ENCODE measurements at regions not wholly inside any gene's neighbourhood (a gene's known extent, or its start where the extent isn't known, plus 50 kb on each side); places are given as distances from the start of the nearest gene placed in this dataset.

DNA sequence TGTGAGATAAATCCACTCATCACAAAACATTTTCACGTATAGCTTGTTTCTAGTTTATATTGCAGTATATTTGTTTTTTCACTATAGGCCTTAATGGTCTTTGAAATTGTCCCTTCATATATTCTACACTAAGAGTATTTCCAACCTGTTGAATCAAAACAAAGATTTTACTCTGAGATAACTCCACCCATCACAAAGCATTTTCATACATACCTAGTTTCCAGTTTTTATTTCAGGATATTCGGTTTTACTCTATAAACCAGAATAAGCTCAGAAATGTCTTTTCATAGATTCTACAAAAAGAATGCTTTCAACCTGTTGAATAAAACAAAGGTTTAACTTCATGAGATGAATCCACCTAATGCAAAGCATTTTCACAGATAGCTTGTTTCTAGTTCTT, 1528.7 kb downstream of the UQCRFS1 start:
- Histone ChIP-seq H3K27me3 (no peaks in the 10 kb centered on the region), H3K9ac (no peak overlapping the region), H3K9me3 (no peaks in the 10 kb centered on the region), H3K4me3 (no peak overlapping the region), H4K20me1 (no peaks in the 10 kb centered on the region), H3K4me2 (no peak overlapping the region), H3K36me3 (no peaks in the 10 kb centered on the region), H3K4me1 (no peaks in the 10 kb centered on the region), H3K27ac (no peak overlapping the region)
- no peak for TF ChIP-seq Cebpa-rat (IDR thresholded peaks at IDR 0.05)

DNA sequence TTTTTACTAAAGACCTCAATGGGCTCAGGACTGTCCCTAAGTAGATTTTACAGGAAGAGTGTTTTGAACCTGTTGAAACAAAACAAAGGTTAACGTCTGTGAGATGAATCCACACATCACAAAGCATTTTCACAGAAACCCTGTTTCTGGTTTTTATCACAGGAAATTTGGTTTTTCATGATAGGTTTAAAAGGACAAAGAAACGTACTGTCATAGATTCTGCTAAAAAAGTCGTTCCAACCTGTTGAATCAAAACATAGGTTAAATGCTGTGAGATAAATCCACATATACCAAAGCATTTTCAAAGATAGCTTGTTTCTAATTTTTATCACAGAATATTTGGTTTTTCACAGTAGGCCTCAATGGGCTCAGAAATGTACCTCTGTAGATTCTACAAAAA, 1531.0 kb downstream of the UQCRFS1 start:
- Histone ChIP-seq H3K4me2 (no peak overlapping the region), H4K20me1 (no peaks in the 10 kb centered on the region), H3K27me3 (no peaks in the 10 kb centered on the region), H3K27ac (no peak overlapping the region), H3K4me3 (no peak overlapping the region), H3K4me1 (no peaks in the 10 kb centered on the region), H3K9me3 (no peaks in the 10 kb centered on the region), H3K9ac (no peak overlapping the region), H3K36me3 (no peaks in the 10 kb centered on the region)
- no peak for TF ChIP-seq Cebpa-rat (IDR thresholded peaks at IDR 0.05)

DNA sequence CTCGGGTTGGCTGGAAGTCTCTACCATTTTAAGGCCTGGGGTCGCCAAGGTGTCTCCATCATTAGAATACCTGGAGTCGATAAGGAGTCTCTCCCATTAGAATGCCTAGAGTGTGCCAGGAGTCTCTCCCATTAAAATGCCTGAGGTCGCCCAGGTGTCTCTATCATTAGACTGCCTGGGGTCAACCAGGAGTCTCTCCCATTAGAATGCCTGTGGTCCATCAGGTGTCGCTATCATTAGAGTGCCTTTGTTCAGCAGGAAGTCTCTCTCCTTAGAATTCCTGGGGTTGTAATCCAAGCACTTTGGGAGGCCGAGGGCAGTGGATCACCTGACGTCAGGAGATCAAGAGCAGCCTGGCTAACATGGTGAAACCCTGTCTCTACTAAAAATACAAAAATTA, 1533.0 kb downstream of the UQCRFS1 start:
- H4K20me1 ChIP-seq = no peaks in the 10 kb centered on the region
- no peak overlapping the region for H3K4me2 ChIP-seq
- no peak overlapping the region for H3K4me3 ChIP-seq
- no peak overlapping the region for H3K9ac ChIP-seq
- H3K27me3 ChIP-seq = no peaks in the 10 kb centered on the region
- H3K4me1 ChIP-seq = no peaks in the 10 kb centered on the region
- no peak overlapping the region for H3K27ac ChIP-seq
- TF ChIP-seq Cebpa-rat (IDR thresholded peaks at IDR 0.05) = no peak
- H3K9me3 ChIP-seq = no peaks in the 10 kb centered on the region
- no peaks in the 10 kb centered on the region for H3K36me3 ChIP-seq

DNA sequence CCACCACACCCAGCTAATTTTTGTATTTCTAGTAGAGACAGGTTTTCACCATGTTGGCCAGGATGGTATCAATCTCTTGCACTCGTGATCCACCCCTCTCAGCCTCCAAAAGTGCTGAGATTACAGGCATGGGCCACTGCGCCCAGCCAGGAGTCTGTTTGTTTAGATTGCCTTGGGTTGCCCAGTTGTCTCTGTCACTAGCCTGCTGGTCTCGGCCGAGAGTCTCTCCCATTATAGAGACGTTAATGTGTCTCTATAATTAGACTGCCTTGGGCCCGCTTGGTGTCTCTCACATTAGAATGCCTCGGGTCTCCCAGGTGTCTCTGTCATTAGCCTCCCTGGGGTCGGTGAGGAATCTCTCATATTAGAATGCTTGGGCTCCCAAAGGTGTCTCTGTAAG, 1533.6 kb downstream of the UQCRFS1 start:
- H3K27me3 ChIP-seq = no peaks in the 10 kb centered on the region
- no peaks in the 10 kb centered on the region for H3K36me3 ChIP-seq
- no peak overlapping the region for H3K27ac ChIP-seq
- no peak overlapping the region for H3K9ac ChIP-seq
- no peak overlapping the region for H3K4me3 ChIP-seq
- H3K9me3 ChIP-seq = peaks cover 4% of the 10 kb centered on the region; the same call in 1 of the 2 replicates
- no peak overlapping the region for H3K4me2 ChIP-seq
- no peaks in the 10 kb centered on the region for H4K20me1 ChIP-seq
- TF ChIP-seq Cebpa-rat (IDR thresholded peaks at IDR 0.05) = no peak
- H3K4me1 ChIP-seq = no peaks in the 10 kb centered on the region

DNA sequence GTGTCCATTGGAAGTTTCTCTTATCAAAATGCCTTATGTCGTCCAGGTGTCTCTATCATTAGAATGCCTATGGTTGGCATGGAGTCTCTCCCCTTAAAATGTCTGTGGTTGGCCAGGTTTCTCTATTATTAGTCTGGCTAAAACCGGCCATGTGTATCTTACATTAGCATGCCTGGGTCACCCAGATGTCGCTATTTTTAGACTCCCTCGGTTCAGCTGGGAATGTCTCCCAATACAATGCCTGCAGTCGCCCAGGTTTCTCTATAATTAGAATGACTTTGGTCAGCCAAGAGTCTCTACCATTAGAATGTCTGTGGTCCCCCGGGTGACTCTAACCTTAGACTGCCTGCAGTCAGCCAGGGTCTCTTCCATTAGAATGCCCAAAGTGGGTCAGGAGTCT, 1536.1 kb downstream of the UQCRFS1 start:
- peaks cover 9% of the 10 kb centered on the region for H3K9me3 ChIP-seq
- no peak overlapping the region for H3K9ac ChIP-seq
- H3K27me3 ChIP-seq = no peaks in the 10 kb centered on the region
- no peak overlapping the region for H3K4me3 ChIP-seq
- H3K4me1 ChIP-seq = no peaks in the 10 kb centered on the region
- no peak for TF ChIP-seq Cebpa-rat (IDR thresholded peaks at IDR 0.05)
- no peak overlapping the region for H3K27ac ChIP-seq
- H3K36me3 ChIP-seq = no peaks in the 10 kb centered on the region
- H3K4me2 ChIP-seq = no peak overlapping the region
- H4K20me1 ChIP-seq = no peaks in the 10 kb centered on the region

DNA sequence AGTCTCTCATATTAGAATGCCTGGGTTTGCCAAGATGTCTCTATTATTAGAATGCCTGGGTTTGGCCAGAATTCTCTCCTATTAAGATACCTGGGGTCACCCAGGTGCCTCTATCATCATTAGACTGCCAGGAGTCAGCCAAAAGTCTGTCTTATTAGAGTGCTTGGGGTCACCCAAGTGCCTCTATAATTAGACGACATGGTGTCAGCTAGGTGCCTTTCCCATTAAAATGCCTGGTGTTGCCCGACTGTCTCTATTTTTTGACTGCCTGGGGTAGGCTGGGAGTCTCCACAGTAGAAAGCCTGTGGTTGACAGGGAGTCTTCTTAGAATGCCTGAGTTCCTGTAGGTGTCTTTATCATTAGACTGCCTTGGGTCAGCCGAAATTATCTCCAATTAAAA, 1536.6 kb downstream of the UQCRFS1 start:
- Histone ChIP-seq H3K27ac (no peak overlapping the region), H3K4me3 (no peak overlapping the region), H3K9ac (no peak overlapping the region), H3K4me1 (no peaks in the 10 kb centered on the region), H4K20me1 (no peaks in the 10 kb centered on the region), H3K9me3 (peaks cover 9% of the 10 kb centered on the region), H3K36me3 (no peaks in the 10 kb centered on the region), H3K4me2 (no peak overlapping the region), H3K27me3 (no peaks in the 10 kb centered on the region)
- TF ChIP-seq Cebpa-rat (IDR thresholded peaks at IDR 0.05) = no peak

DNA sequence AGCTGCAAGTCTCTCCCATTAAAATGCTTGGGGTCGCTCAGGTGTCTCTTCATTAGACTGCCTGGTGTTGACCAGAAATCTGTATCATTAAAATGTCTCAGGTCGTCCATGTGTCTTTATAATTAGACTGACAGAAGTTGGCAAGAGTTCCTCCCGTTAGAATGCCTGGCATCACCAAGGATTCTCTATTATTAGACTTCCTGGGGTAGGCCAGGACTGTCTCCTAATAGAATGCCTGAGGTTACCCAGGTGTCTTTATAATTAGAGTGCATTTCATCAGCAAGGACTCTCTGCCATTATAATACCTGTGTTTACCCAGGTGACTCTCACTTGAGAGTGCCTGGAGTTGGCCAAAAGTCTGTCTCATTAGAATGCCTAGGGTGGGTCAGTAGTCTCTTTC, 1537.2 kb downstream of the UQCRFS1 start:
- Histone ChIP-seq H3K36me3 (no peaks in the 10 kb centered on the region), H3K4me1 (no peaks in the 10 kb centered on the region), H3K27ac (no peak overlapping the region), H3K27me3 (no peaks in the 10 kb centered on the region), H3K4me2 (no peak overlapping the region), H3K9ac (no peak overlapping the region), H4K20me1 (no peaks in the 10 kb centered on the region), H3K4me3 (no peak overlapping the region), H3K9me3 (peaks cover 9% of the 10 kb centered on the region)
- TF ChIP-seq Cebpa-rat (IDR thresholded peaks at IDR 0.05) = no peak

DNA sequence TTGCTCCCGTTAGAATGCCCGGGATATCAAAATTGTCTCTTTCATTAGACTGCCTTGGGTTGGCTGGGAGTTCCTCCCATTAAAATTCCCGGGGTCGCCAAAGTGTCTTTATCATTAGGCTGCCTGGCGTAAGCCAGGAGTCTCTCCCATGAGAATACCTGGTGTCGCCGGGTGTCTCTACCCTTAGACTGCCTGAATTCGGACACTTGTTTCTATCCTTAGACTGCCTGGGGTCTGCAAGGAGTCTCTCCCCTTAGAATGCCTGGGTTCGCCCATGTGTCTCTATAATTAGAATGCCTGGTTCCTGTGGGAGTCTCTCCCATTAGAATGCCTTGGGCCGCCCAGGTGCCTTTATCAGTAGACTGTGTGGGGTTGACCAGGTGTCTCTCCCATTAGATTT, 1538.2 kb downstream of the UQCRFS1 start:
- Histone ChIP-seq H3K4me1 (no peaks in the 10 kb centered on the region), H3K9me3 (peaks cover 9% of the 10 kb centered on the region), H4K20me1 (no peaks in the 10 kb centered on the region), H3K36me3 (no peaks in the 10 kb centered on the region), H3K4me2 (no peak overlapping the region), H3K27ac (no peak overlapping the region), H3K27me3 (no peaks in the 10 kb centered on the region), H3K9ac (no peak overlapping the region), H3K4me3 (no peak overlapping the region)
- no peak for TF ChIP-seq Cebpa-rat (IDR thresholded peaks at IDR 0.05)

DNA sequence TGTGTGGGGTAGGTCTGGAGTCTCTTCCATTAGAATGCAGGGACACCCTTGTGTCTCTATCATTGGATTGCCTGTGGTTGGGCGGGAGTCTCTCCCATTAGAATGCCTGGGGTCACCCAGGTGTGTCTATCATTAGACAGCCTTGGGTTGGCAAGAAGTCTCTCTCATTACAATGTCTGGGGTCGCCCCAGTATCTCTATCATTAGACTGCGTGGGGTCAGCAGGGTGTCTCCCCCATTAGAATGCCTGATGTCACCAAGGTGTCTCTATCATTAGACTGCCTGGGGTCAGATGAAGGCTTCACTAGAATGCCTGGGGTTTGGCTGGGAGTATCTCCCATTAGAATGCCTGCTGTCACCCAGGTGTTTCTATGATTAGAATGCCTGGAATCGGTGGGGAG, 1539.0 kb downstream of the UQCRFS1 start:
- Histone ChIP-seq H3K9ac (no peak overlapping the region), H4K20me1 (no peaks in the 10 kb centered on the region), H3K36me3 (no peaks in the 10 kb centered on the region), H3K9me3 (peaks cover 9% of the 10 kb centered on the region), H3K4me2 (no peak overlapping the region), H3K27me3 (no peaks in the 10 kb centered on the region), H3K27ac (no peak overlapping the region), H3K4me3 (no peak overlapping the region), H3K4me1 (no peaks in the 10 kb centered on the region)
- no peak for TF ChIP-seq Cebpa-rat (IDR thresholded peaks at IDR 0.05)

DNA sequence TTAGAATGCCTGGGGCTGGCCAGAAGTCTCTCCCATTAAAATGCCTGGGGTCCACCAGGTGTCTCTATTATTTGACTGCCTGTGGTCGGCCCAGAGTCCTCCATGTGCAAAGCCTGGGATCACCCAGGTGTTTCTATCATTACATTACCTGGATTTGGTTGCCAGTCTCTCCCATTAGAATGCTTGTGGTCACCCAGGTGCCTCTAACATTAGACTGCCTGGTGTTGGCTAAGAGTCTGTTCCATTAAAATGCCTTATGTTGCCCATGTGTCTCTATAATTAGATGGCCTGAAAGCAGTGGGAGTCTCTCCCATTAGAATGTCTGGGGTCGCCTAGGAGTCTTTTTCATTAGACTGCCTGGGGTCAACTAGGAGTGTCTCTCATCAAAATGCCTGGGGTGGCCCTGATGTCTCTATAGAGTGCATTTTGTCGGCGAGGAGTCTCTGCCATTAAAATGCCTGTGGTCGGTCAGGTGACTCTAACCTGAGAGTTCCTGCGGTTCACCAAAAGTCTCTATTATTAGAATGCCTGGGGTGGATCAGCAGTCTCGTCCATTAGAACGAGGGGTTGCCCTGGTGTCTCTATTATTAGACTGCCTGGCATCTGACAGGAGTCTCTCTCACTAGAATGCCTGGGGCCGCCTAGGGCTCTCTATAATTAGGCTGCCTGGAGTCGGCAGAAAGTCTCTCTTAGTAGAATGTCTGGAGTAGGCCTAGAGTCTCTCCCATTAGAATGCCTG, 1540.5 kb downstream of the UQCRFS1 start:
- Histone ChIP-seq H4K20me1 (no peaks in the 10 kb centered on the region), H3K27me3 (no peaks in the 10 kb centered on the region), H3K9ac (no peak overlapping the region), H3K9me3 (peaks cover 9% of the 10 kb centered on the region), H3K4me2 (no peak overlapping the region), H3K4me3 (no peak overlapping the region), H3K4me1 (no peaks in the 10 kb centered on the region), H3K36me3 (no peaks in the 10 kb centered on the region), H3K27ac (no peak overlapping the region)
- TF ChIP-seq Cebpa-rat (IDR thresholded peaks at IDR 0.05) = no peak

DNA sequence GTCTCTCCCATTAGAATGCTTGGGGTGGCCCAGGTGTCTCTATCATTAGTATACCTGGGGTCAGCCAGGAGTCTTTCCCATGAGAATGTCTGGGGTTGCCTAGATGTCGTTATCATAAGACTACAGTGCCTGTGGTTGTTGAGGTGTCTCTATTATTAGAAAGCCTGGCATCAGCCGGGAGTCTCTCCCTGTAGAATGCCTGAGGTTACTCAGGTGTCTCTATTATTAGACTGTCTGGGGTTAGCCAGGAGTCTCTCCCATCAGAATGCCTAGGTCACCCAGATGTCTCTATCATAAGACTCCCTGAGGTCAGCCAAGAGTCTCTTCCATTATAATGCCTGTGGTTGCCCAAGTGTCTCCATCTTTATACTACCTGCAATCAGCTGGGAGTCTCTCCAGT, 1541.1 kb downstream of the UQCRFS1 start:
- no peaks in the 10 kb centered on the region for H3K4me1 ChIP-seq
- no peaks in the 10 kb centered on the region for H3K36me3 ChIP-seq
- H3K4me2 ChIP-seq = no peak overlapping the region
- no peaks in the 10 kb centered on the region for H4K20me1 ChIP-seq
- no peak overlapping the region for H3K4me3 ChIP-seq
- TF ChIP-seq Cebpa-rat (IDR thresholded peaks at IDR 0.05) = no peak
- peaks cover 9% of the 10 kb centered on the region for H3K9me3 ChIP-seq
- H3K9ac ChIP-seq = no peak overlapping the region
- H3K27ac ChIP-seq = no peak overlapping the region
- H3K27me3 ChIP-seq = no peaks in the 10 kb centered on the region
